NCI-H748 (cell line): ENCODE measurements at regions not wholly inside any gene's neighbourhood (a gene's known extent, or its start where the extent isn't known, plus 50 kb on each side); places are given as distances from the start of the nearest gene placed in this dataset.
"Not testable (repeated sequence)": the region's sequence is repeated elsewhere in the genome, so short reads cannot be mapped to it uniquely, and the experiment has no call there.

Experiments used
- DNase-seq: peaks from one replicate; lab custom pipeline; 2025; ENCODE audit not compliant: unreplicated experiment; lab: John Stamatoyannopoulos, UW

DNA sequence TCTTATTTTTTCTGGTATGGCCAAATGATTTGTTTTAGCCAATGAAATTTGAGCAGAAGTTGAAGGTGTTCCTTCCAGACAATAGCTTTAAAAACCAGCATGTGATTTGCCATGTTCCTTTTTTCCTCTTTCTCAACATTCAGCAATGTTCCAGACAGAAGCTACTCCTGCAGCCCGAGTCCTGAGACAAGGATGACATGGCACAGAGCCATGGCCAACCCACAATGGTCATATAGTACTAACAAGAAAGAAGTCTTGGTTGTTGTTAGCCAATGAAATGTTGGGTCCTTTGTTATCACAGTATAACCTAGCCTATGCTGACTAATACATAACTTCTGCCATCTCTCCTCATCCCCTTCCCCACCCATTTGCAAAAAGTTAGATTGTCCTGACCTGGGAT is 211.1 kb upstream of the STT3B start:
- no peak for DNase-seq

DNA sequence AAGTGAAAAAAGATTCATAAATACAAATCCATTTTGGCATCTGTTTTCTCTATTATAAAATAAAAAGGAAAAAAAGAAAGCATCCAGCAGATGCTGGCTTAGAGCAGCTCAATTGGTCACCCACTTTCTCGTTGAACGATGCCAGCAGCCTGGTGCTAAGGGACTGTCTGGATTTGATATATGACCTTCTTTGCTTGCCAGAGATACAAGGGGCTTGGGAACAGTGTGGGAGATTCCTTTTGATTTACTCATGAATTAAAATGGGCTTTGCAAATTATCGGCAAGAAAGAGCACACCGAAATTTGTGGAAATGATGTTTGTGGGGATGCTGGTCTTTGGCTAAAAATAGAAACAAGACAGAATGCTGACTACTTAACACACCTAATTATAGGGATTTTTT is 210.3 kb upstream of the STT3B start:
- no peak for DNase-seq

DNA sequence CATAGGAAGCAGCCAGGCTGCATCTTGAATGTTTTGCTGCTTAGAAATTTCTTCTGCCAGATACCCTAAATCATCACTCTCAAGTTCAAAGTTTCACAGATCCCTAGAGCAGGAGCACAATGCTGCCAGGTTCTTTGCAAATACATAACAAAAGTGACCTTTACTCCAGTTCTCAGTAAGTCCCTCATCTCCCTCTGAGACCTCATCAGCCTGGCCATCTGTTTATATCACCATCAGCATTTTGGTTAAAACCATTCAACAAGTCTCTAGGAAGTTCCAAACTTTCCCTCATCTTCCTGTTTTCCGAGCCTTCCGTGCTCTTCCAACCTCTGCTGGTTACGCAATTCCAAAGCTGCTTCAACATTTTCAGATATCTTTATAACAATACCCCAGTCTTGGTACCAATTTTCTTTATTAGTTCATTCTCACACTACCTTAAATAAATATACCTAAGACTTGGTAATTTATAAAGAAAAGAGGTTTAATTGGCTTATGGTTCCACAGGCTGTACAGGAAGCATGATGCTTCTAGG is 204.8 kb upstream of the STT3B start:
- DNase-seq, result not testable (repeated sequence)

DNA sequence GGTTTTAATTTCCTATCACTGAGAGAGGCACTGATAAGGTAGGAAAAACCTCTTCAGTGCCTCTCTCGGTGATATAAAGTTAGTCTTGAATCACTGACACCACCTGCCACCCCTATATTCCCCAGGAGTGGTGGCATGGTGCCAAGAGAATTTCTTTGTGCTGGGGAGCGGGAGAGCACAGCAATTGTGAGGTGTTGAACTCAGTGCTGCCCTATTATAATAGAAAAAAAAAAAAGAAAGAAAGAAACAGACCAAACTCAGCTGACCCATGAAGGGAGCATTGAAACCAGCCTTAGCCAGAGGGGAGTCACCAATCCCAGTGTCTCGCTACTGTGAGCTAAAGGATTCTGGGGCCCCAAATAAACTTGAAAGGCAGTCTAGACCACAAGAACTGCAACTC is 201.4 kb upstream of the STT3B start:
- peak; percentile 92 for DNase-seq

DNA sequence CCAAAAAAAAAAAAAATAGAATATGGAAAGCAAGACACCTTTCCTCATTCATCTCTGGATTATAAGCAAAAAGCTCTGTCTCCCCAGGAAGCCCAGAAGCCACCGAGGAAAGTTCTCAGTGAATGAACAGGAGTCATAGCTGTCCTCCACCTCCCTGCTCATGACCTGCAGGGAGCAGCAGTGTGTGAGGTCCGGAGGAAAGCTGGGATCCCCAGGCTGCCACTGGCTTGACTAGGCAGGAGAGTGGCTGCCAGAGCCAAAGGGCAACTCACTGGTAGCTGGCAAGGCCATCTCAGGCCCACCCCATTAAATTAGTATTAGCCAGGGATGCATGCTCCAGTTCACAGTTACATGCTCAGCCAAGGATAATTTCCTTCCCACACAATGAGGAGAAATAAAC is 191.6 kb upstream of the STT3B start:
- DNase-seq, result no peak

DNA sequence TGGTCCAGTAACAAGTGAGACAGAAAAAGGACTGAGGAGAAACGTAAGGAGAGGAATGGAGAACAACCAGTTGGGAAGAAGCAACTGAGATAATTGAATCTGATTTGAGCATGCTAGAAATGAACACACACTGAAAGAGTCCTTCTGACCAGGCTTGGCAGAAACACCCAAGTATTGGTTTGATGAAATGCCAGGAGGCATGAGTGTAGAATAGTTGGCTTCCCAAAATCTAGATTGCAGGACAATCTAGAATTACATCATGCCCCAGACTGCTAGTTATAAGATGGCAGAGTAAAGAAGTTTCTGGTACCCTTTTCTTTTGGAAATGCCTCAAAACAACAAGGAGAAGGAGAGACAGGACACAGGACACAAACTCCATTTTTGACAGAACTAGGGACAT is 189.7 kb upstream of the STT3B start:
- no peak for DNase-seq

DNA sequence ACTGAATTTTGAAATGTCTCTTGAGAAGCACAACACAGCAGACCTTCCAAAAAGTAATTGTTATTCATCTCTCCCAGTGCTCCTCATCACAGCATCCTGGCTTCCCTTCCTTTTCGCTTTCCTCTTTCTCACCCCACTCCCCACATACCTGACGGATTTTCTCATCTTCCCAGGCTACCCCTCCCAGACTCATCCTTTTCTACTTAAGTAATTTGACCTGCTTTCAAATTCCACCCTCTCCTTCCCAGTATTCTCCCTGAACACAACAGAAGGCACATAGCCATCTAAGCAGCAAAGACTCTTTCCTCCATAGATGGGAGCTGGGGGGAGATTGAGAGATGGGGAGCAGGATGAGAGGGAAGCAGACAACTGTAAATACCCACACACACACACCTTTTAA is 187.1 kb upstream of the STT3B start:
- DNase-seq, result no peak

DNA sequence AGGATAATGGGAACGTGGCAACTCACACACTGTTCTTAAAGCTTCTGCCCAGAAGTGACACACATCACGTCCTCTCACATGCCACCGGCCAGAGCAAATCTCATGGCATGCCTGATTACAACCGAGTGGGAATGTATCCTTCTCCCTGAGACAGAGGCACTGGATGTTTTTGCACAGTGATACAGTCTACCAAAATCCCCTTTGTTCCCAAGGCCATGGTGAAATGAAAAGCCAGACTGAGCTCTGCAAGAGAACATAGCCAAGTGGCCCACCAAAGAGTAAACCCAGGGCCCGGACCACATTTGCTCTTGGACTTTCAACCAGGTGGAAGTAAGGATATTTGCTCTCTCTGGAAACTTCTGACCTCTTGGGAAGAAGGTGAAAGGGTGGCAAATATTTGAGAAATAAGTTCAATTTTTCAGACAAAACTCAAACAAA is 186.2 kb upstream of the STT3B start:
- DNase-seq, result no peak

DNA sequence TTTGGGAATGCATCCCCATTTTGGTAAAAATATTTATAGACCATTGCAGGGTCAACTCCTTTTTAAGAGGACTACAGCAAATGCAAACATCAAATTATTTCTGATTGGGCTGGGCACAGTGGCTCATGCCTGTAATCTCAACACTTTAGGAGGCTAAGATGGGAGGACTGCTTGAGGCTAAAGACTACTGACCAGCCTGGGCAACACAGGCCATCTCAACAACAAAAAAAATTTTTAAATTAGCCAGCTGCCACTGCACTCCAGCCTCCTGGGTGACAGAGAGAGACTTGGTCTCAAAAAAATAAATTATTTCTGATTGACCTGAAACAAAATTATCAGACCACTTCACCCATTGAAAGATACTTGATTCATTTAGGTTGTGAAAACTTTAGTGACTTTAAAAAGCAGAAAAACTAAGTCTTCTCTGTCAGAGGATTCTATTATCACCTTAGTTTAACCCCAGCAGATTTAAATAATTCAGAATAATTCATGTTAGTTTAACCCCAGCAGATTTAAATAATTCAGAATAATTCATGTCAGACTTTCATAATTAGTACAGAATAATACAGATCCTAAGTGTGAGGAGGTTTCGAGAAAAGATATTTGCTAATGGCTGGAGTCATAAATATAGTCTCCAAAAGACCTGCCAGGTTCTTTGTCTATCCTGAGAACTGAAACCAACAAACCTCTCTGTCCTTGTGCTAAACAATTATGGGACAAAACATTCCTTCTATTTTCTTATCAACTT is 183.6 kb upstream of the STT3B start:
- no peak for DNase-seq

DNA sequence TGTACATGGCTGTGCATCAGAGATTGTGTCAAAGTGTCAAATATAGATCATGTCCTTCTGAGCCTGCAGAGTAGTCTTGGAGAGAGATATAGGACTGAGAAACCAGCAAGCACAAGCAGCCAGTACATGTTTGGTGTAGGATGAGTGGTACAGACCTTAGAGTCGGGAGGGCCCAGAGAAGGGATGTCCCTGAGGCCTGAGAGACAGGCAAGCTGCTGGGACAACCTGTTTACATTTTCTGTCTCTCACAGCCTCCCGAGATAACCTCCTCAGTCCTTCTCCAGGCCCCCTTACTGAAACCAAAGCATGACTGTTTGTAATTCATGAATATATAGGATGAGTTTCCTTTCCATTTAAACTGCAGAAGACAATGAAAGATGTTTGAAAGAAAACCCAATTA is 182.4 kb upstream of the STT3B start:
- DNase-seq, result no peak

DNA sequence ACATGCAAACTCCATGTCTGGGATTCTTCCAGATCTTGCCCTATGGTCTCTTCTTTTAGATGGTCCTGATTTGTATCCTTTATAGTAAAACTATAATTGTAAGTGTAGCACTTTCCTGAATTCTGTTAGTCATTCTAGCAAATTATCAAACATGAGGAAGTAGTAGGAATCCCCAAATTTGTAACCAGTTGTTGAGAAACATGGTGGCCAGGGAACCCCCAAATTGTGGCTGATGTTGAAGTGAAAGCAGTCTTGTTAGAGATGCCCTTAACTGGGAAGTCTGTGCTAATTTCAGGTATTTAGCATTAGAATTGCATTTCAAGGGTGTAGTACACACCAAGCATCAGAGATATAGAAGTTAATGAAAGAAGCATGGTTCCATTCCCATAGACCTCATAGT is 180.4 kb upstream of the STT3B start:
- DNase-seq, result no peak

DNA sequence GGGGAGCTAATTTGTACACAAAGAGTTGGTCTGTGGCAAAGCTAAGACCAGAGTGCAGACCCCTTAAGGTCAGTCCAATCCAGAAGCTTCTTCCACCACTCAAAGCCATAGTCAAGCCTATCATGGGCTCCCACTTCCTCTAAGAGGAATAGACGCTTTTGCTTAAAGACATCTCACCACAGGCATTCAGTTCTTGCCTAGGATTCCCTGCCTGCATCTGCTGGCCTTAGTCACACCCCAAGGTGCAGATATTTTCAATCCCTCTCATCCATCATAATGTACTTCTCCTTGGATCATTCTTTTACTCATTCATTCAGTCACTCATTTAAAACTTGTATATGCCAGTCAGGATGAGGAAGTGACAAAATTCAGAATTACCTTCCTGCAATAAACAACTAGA is 179.6 kb upstream of the STT3B start:
- no peak for DNase-seq

DNA sequence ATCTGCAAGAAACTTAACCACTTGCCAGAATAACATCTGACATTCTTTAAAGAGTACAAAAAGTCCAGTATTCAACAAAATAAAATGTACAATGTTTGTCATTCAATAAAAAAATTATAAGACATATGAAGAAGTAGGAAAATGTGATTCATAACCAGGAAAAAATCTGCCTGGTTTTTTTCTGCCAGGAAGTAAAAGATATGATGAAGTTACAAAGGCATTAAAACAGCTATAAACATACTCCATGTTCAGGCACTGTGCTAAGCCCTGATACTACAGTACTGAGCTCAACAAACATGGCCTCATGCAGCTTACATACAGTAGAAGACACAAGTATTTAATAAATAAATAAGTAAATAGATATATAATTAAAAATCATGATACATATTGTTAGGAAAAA is 178.4 kb upstream of the STT3B start:
- no peak for DNase-seq

DNA sequence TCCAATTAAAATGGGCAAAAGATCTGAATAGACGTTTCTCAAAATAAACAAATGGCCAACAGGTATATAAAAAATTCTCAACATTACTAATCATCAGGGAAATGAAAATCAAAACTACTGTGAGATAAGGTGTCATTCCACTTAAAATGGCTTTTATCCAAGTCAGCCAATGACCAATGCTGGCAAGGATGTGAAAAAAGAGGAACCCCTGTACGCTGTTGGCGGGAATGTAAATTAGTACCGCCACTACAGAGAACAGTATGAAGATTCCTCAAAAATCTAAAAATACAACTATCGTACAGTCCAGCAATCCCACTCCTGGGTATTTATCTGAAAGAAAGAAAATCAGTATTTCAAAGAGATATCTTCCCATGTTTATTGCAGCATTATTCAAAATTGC is 176.9 kb upstream of the STT3B start:
- DNase-seq, result no peak

DNA sequence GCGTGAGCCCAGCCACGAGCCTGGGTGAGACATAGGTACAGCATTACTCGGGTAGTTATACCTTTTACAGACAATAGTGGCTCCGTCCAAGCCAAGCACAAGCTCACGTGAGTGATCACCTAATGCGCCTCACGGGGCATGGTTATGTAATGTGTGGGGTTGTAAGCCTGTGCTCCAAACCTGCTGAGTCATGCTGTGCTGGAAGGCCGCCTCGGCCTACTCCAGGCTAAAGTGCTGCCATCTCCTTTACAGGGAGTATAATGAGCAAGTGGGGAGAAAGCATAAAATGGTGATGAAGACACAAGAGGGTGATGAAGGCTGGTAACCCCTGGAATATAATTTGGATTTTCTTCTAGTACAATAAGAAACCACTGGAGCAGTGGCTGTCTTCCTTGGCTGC is 175.8 kb upstream of the STT3B start:
- DNase-seq, result no peak

DNA sequence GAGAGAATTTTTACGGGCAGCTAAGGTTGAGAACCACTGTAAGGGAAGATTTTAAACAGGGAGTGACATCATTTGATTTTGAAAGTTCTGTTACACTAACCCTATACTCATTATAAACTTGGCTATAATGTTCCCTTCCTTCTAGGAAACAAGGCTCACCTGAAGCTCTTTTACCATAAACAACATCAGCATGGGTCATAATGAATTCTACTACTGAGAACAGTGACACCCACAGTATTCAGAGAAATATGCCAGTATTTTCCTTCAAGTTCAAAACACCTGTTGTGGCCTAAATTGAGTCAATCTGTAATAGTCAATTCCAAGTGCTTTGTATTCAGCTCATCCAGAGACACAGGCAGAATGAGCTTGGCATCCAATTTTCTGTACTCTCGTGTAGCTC is 175.3 kb upstream of the STT3B start:
- no peak for DNase-seq

DNA sequence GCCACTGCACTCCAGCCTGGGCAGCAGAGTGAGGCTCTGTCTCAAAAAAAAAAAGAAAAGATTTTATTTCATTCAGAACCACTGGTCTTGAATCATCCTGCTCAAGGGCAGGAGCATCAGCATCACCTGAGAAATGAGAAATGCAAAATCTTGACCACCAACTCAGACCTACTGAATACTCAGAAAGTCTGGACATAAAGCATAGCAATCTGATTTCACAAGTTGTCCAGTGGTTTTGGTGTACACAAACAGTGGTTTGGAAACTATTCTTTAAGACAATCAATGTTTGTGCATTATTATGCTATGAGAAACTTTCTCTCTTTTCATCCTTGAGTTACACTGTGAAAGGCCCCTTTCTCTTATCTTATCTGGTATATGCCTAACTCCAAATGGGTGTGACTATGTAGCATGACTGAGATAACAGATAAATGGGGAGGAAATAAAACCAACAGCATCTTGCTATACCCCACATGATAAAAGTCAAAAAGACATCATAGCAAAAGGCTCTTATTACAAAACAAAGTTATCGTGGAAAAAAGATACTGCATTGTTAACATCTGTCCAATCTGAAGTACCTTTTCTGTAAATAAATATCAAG is 174.2 kb upstream of the STT3B start:
- no peak for DNase-seq

DNA sequence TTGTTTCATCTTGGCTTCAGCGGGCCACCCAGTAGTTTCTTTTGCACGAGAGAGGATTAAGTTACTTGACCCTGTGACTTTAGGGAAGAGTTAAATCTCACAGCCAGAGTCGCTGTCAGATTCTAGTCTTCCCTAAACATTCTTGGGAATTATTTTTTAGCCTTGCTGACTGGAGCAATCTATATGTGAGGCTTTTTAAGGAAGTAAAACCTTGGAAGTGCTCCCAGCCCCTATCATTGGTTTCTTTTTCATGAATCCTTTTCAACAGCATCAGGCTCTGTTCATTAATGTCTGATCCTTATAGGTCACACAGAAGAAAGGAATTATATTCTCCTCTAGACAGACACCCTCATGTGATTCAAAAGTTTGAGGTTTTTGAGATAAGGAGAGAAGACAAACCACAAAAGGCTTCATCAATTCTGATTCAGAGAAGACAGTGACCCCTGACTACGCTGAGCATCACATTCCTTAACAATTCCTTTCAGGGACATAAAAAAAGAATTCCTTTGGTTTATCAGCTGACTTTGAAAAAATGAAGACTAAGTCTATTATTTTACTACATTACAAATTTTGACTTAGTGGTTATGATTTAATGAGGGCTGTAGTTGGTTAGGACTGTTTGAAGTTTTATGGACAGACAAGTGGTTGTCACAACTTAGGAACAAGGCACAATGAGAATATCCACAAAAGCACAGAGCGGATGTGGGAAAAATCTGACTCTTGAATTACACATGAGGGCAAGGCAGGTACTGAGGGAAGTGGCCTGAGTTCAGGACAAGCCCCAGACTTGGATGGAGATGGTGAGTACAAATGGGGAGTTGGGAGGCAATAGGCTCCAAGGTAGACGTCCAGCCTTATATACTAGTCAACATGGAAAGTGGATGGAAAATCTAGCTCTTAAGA is 171.1 kb upstream of the STT3B start:
- no peak for DNase-seq

DNA sequence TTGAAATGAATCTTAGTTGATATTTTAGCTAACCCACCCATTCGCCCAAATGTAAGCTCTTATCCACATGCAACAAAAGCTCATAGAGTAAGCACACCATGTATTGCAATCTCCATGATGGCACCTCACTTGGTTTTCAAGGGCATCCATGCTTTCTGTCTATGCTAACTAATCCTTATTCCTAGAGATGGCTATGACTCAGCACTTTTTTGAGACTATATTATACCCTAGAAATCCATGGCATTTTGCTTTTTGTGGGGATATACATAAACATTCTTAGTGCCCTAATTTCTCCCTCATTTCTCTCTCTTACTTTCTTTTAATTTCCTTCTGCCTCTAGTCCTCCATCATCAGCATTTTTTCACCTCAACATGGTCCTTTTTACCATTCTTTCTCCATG is 168.5 kb upstream of the STT3B start:
- DNase-seq, result no peak

DNA sequence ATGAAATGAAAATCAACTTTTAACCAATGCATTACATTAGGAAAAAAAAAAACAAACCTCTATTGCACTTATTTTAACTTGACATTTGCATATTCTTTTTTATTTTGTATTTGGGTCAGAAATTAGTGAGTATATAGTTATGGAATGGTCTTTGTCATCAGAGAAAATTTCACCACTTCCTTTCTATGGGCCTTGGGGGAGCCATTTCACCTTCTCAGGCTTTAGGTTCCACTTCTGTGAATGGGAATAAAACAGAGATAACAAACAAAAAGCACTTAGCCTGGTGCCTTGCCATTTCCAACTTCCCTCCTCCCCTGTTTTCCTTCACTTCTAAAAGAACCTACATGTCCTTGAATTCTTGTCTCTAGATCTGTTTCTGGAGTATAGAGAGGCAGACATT is 168.0 kb upstream of the STT3B start:
- no peak for DNase-seq

DNA sequence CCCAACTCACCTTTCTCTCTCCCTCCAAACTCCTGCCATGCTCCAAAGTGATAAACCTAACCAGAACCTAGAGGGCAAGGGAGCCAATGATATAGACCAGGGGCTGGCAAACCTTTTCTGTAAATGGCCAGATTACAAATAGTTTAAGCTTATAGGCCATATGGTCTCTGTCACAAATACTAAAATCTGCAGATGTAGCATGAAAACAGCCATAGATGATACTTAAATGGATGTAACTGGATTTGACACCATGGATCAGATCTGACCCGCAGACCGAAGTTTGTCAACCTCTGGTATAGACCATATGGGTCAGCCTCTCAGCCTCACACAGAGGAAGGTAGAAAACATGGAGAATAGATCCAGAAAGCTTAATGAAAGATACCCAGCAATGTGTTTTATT is 165.2 kb upstream of the STT3B start:
- DNase-seq, result no peak
